Activated naive CD8-positive, alpha-beta T cell treated with anti-CD3 and anti-CD28 coated beads for 36 hours (primary cell): ENCODE measurements at regions not wholly inside any gene's neighbourhood (a gene's known extent, or its start where the extent isn't known, plus 50 kb on each side); places are given as distances from the start of the nearest gene placed in this dataset.

Experiments used
- DNase-seq: peaks from one replicate; pipeline ENCODE4 v3.0.0; 2021
- H3K27ac Mint-ChIP-seq: one replicate; pipeline ENCODE4 v1.8.0; 2022; ENCODE audit warnings: mild to moderate bottlenecking, moderate library complexity, mixed read lengths
- H3K27me3 Mint-ChIP-seq: one replicate; pipeline ENCODE4 v1.8.0; 2022; ENCODE audit warnings: mild to moderate bottlenecking, mixed read lengths
- H3K36me3 Mint-ChIP-seq: one replicate; pipeline ENCODE4 v1.8.0; 2021; ENCODE audit warnings: mild to moderate bottlenecking, mixed read lengths
- H3K4me1 Mint-ChIP-seq: one replicate; pipeline ENCODE4 v1.8.0; 2021; ENCODE audit warnings: mixed read lengths
- H3K4me3 Mint-ChIP-seq: one replicate; pipeline ENCODE4 v1.8.0; 2022; ENCODE audit warnings: mild to moderate bottlenecking, moderate library complexity, mixed read lengths
- H3K9me3 Mint-ChIP-seq: one replicate; pipeline ENCODE4 v1.8.0; 2022; ENCODE audit warnings: mixed read lengths

- no peak for DNase-seq
- H3K36me3 Mint-ChIP-seq: peaks cover 9% of the 10 kb centered on the region
- H3K27me3 Mint-ChIP-seq: no peaks in the 10 kb centered on the region
- no peak overlapping the region for H3K4me3 Mint-ChIP-seq
- no peak overlapping the region for H3K27ac Mint-ChIP-seq
- H3K4me1 Mint-ChIP-seq: peaks cover 3% of the 10 kb centered on the region
- peaks cover 14% of the 10 kb centered on the region for H3K9me3 Mint-ChIP-seq
Observed at GRCh38 chr3:106617276-106617675, 748.5 kb upstream of the CBLB start.

- Mint-ChIP-seq H3K27me3 (no peaks in the 10 kb centered on the region), H3K36me3 (peaks cover 2% of the 10 kb centered on the region), H3K9me3 (peaks cover 9% of the 10 kb centered on the region), H3K4me3 (no peak overlapping the region), H3K4me1 (no peaks in the 10 kb centered on the region), H3K27ac (no peak overlapping the region)
- no peak for DNase-seq
Observed at GRCh38 chr3:106620646-106621045, 751.8 kb upstream of the CBLB start.

GRCh38 chr3:106624154-106624553 lies 753.1 kb upstream of the CCDC54 start:
- Mint-ChIP-seq H3K36me3 (peaks cover 2% of the 10 kb centered on the region), H3K4me3 (no peak overlapping the region), H3K27me3 (no peaks in the 10 kb centered on the region), H3K4me1 (no peaks in the 10 kb centered on the region), H3K27ac (no peak overlapping the region), H3K9me3 (peaks cover 9% of the 10 kb centered on the region)
- no peak for DNase-seq

- Mint-ChIP-seq H3K27me3 (no peaks in the 10 kb centered on the region), H3K4me1 (no peaks in the 10 kb centered on the region), H3K36me3 (peaks cover 2% of the 10 kb centered on the region), H3K9me3 (peaks cover 7% of the 10 kb centered on the region), H3K27ac (no peak overlapping the region), H3K4me3 (no peak overlapping the region)
- no peak for DNase-seq
Observed at GRCh38 chr3:106628407-106628806, 748.8 kb upstream of the CCDC54 start.

- Mint-ChIP-seq H3K27me3 (no peaks in the 10 kb centered on the region), H3K4me1 (no peaks in the 10 kb centered on the region), H3K9me3 (peaks cover 4% of the 10 kb centered on the region), H3K36me3 (no peaks in the 10 kb centered on the region), H3K4me3 (no peak overlapping the region), H3K27ac (no peak overlapping the region)
- DNase-seq: no peak
Observed at GRCh38 chr3:106629215-106629832, 747.9 kb upstream of the CCDC54 start.

- Mint-ChIP-seq H3K4me1 (no peaks in the 10 kb centered on the region), H3K36me3 (no peaks in the 10 kb centered on the region), H3K9me3 (no peaks in the 10 kb centered on the region), H3K27me3 (no peaks in the 10 kb centered on the region), H3K27ac (no peak overlapping the region), H3K4me3 (no peak overlapping the region)
- no peak for DNase-seq
Observed at GRCh38 chr3:106631373-106632108, 745.7 kb upstream of the CCDC54 start.

- H3K36me3 Mint-ChIP-seq: no peaks in the 10 kb centered on the region
Observed at GRCh38 chr3:106635271-106635670, 742.0 kb upstream of the CCDC54 start.

GRCh38 chr3:106635826-106636225 lies 741.4 kb upstream of the CCDC54 start:
- DNase-seq: no peak
- Mint-ChIP-seq H3K36me3 (no peaks in the 10 kb centered on the region), H3K4me1 (no peaks in the 10 kb centered on the region), H3K27me3 (peaks cover 12% of the 10 kb centered on the region), H3K27ac (no peak overlapping the region), H3K9me3 (no peaks in the 10 kb centered on the region), H3K4me3 (no peak overlapping the region)

More at GRCh38 chr3:106635271-106635670, 742.0 kb upstream of the CCDC54 start:
- no peaks in the 10 kb centered on the region for H3K4me1 Mint-ChIP-seq
- no peak overlapping the region for H3K27ac Mint-ChIP-seq
- no peak for DNase-seq
- H3K4me3 Mint-ChIP-seq: no peak overlapping the region
- H3K27me3 Mint-ChIP-seq: peaks cover 12% of the 10 kb centered on the region
- no peaks in the 10 kb centered on the region for H3K9me3 Mint-ChIP-seq

GRCh38 chr3:106640353-106640752 lies 736.9 kb upstream of the CCDC54 start:
- Mint-ChIP-seq H3K9me3 (no peaks in the 10 kb centered on the region), H3K4me1 (no peaks in the 10 kb centered on the region), H3K27me3 (peaks cover 12% of the 10 kb centered on the region), H3K36me3 (no peaks in the 10 kb centered on the region), H3K27ac (no peak overlapping the region), H3K4me3 (no peak overlapping the region)
- no peak for DNase-seq

- no peaks in the 10 kb centered on the region for H3K9me3 Mint-ChIP-seq
- no peaks in the 10 kb centered on the region for H3K36me3 Mint-ChIP-seq
- H3K4me1 Mint-ChIP-seq: no peaks in the 10 kb centered on the region
- H3K27me3 Mint-ChIP-seq: peaks cover 9% of the 10 kb centered on the region
- DNase-seq: no peak
- H3K4me3 Mint-ChIP-seq: no peak overlapping the region
- H3K27ac Mint-ChIP-seq: no peak overlapping the region
Observed at GRCh38 chr3:106642161-106642560, 735.1 kb upstream of the CCDC54 start.

- Mint-ChIP-seq H3K27me3 (peaks cover 16% of the 10 kb centered on the region), H3K4me3 (no peak overlapping the region), H3K36me3 (no peaks in the 10 kb centered on the region), H3K4me1 (no peaks in the 10 kb centered on the region), H3K27ac (no peak overlapping the region), H3K9me3 (no peaks in the 10 kb centered on the region)
- DNase-seq: no peak
Observed at GRCh38 chr3:106643684-106644161, 733.5 kb upstream of the CCDC54 start.

- no peak overlapping the region for H3K4me3 Mint-ChIP-seq
- no peak overlapping the region for H3K27ac Mint-ChIP-seq
- no peaks in the 10 kb centered on the region for H3K4me1 Mint-ChIP-seq
- H3K9me3 Mint-ChIP-seq: peaks cover 4% of the 10 kb centered on the region
- H3K36me3 Mint-ChIP-seq: no peaks in the 10 kb centered on the region
- DNase-seq: no peak
- no peaks in the 10 kb centered on the region for H3K27me3 Mint-ChIP-seq
Observed at GRCh38 chr3:106673926-106674569, 703.2 kb upstream of the CCDC54 start.

GRCh38 chr3:106675451-106675850 lies 701.8 kb upstream of the CCDC54 start:
- DNase-seq: no peak
- Mint-ChIP-seq H3K4me3 (no peak overlapping the region), H3K36me3 (no peaks in the 10 kb centered on the region), H3K27me3 (peaks cover 4% of the 10 kb centered on the region), H3K27ac (no peak overlapping the region), H3K9me3 (peaks cover 4% of the 10 kb centered on the region), H3K4me1 (no peaks in the 10 kb centered on the region)

- no peaks in the 10 kb centered on the region for H3K9me3 Mint-ChIP-seq
- no peak overlapping the region for H3K27ac Mint-ChIP-seq
- H3K4me1 Mint-ChIP-seq: no peaks in the 10 kb centered on the region
- no peak overlapping the region for H3K4me3 Mint-ChIP-seq
- H3K36me3 Mint-ChIP-seq: no peaks in the 10 kb centered on the region
- peaks cover 14% of the 10 kb centered on the region for H3K27me3 Mint-ChIP-seq
- no peak for DNase-seq
Observed at GRCh38 chr3:106678657-106679390, 698.4 kb upstream of the CCDC54 start.
